GM12878 (cell line): ENCODE measurements at regions not wholly inside any gene's neighbourhood (a gene's known extent, or its start where the extent isn't known, plus 50 kb on each side); places are given as distances from the start of the nearest gene placed in this dataset.

Source experiments
- NR2F1 ChIP-seq: fragments of 450-650 bp; conservative IDR thresholded peaks from 2 replicates; pipeline ENCODE4 v1.6.1; 2017; ENCODE audit warnings: mild to moderate bottlenecking
- POLR2AphosphoS5 ChIP-seq: IDR thresholded peaks from 2 replicates; pipeline ENCODE4 v1.6.1; 2011; ENCODE audit warnings: mild to moderate bottlenecking, low read length, inconsistent platforms
- RCOR1 ChIP-seq: conservative IDR thresholded peaks from 2 replicates; pipeline ENCODE4 v1.6.1; 2012; ENCODE audit warnings: low read depth, low read length, improper control_type of control experiment
- ZNF217 ChIP-seq: fragments of 450-650 bp; IDR thresholded peaks from 2 replicates; pipeline ENCODE4 v1.6.1; 2017; ENCODE audit warnings: antibody characterized with exemption, mild to moderate bottlenecking

DNA sequence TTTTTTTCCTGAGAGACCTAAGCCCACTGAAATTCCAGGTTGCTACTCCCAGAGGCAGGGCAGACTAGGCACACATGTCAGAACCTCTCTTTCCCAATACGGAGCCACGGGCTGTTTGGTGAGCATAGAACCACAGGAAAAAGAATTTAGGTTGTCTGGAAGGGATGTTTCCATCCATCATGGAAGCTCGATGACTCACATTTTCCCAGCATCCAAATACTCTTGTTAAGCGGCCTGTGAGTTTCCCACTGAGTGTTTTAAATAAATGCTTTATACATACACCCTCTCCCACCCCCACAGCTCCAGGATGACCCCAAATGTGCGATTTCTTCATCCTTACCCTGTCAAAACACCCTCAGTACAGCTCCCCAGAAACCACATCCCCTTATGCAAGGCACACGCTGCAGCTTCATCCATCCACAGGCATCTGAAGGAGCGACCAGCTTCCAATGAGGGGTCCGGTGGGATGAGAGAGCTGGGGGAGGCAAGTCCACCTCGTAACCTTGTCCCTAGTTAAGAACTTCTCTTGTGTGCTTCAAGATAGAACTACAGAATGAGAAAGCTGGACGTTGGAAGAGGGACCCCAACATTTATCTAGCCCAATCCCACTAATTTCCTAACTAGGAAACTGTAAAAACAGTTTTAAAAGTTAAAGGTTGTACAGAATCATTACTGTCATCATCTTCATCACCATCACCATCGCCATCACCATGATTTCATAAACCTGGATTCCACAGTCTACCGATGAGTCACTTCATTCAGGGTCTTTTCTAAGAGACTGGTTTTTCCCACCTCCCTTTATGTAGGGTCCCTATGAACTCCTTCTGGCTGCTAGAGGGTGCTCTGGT is 63.5 kb upstream of the FZD7 start:
- TF ChIP-seq POLR2AphosphoS5 (no peak), NR2F1 (no peak), RCOR1 (no peak), ZNF217 (no peak)
